ENCODE measurements at regions not wholly inside any gene's neighbourhood (a gene's known extent, or its start where the extent isn't known, plus 50 kb on each side); places are given as distances from the start of the nearest gene placed in this dataset.

- TF ChIP-seq, protein P1, sequence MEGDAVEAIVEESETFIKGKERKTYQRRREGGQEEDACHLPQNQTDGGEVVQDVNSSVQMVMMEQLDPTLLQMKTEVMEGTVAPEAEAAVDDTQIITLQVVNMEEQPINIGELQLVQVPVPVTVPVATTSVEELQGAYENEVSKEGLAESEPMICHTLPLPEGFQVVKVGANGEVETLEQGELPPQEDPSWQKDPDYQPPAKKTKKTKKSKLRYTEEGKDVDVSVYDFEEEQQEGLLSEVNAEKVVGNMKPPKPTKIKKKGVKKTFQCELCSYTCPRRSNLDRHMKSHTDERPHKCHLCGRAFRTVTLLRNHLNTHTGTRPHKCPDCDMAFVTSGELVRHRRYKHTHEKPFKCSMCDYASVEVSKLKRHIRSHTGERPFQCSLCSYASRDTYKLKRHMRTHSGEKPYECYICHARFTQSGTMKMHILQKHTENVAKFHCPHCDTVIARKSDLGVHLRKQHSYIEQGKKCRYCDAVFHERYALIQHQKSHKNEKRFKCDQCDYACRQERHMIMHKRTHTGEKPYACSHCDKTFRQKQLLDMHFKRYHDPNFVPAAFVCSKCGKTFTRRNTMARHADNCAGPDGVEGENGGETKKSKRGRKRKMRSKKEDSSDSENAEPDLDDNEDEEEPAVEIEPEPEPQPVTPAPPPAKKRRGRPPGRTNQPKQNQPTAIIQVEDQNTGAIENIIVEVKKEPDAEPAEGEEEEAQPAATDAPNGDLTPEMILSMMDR (IDR thresholded peaks at IDR 0.05), result no peak
- H3K9me3 Mint-ChIP-seq, result peaks cover 3% of the 10 kb centered on the region
- no peak overlapping the region for H3K27ac Mint-ChIP-seq
- H3K4me3 Mint-ChIP-seq, result no peak overlapping the region
- CTCF ChIA-PET, result no interaction called here
- intact Hi-C loops (cut with micrococcal nuclease), result no loop called here
- H3K36me3 Mint-ChIP-seq (ENCODE audit: low read depth), result no peaks in the 10 kb centered on the region
- POLR2A ChIA-PET, result no interaction called here
- H3K27me3 Mint-ChIP-seq, result no peaks in the 10 kb centered on the region
- DNase-seq, result no peak
- no peaks in the 10 kb centered on the region for H3K4me1 Mint-ChIP-seq (ENCODE audit: low read depth)
- ATAC-seq, result no peak
Observed at GRCh38 chr6:6998194-6998569, 109.6 kb upstream of the RREB1 start.

DNA sequence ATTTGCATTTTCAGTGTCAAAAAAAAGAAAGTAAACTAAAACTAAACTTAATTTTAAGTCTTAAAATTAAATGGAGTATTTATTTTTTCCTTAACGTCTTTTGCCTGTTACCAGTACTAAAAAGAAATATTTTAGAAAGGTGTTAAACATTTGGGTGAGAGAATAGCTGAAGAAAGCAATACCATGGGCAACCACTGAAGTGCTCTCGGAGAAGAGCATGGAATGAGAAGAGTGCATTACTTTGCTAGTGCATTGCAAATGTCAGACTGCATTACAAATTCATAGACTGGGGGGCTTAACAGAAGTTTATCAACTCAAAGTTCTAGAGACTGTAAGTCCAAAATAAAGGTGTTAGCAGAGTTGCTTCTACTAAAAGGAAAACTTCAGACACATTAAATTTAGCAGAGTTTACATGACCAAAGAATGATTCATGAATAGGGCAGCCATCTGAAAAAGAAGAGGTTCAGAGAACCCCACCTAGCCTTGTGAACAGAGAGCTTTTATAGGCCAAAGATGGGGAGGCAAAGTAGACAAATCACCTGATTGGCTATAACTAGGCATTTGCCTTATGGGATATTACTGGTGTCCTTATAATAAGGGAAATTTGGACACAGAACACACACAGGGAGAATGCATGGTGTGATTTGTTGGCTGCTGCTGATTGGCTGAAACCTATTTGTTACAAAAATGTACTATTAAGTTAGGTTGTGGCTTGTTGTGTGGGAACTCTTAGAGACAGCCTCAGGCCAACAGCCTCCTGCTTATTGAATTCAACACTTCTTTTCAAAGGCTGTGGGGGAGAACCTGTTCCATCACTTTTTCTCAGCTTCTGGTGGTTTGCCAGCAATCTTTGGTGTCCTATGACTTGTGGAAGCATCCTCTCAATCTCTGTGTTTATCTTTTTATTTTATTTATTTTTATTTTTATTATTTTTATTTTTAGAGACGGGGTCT is 106.7 kb upstream of the RREB1 start:
- peaks cover 3% of the 10 kb centered on the region for H3K9me3 Mint-ChIP-seq
- peaks cover 6% of the 10 kb centered on the region for H3K27me3 Mint-ChIP-seq
- no peak overlapping the region for H3K27ac Mint-ChIP-seq
- intact Hi-C loops (cut with micrococcal nuclease), result no loop called here
- no peaks in the 10 kb centered on the region for H3K36me3 Mint-ChIP-seq (ENCODE audit: low read depth)
- H3K4me1 Mint-ChIP-seq (ENCODE audit: low read depth), result peaks cover 5% of the 10 kb centered on the region
- POLR2A ChIA-PET, result no interaction called here
- no peak overlapping the region for H3K4me3 Mint-ChIP-seq
- CTCF ChIA-PET, result no interaction called here
- no peak for ATAC-seq
- TF ChIP-seq, protein P1 (IDR thresholded peaks at IDR 0.05), result no peak
- DNase-seq, result no peak

DNA sequence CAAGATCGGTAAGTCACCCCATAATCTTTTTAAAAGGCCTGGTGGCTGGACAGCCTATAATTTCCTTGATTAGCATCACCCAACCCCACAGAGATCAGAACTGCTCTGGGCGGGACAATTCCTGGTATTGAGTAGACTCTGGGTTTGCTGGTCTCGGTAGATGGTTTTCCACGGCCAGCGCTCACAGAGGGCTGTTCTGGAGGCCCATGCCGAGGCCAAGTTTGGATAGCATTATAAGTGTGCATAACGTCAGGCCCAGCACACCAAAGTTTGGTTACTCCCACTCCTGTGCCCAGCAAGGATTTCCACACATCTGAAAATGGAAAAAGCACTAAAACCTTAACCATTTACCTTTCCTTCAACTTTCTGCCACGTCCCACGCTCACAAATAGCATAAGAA is 104.7 kb upstream of the RREB1 start:
- Mint-ChIP-seq H3K36me3 (ENCODE audit: low read depth) (no peaks in the 10 kb centered on the region), H3K4me1 (ENCODE audit: low read depth) (peaks cover 15% of the 10 kb centered on the region), H3K27me3 (peaks cover 7% of the 10 kb centered on the region), H3K4me3 (no peak overlapping the region), H3K27ac (no peak overlapping the region), H3K9me3 (peaks cover 3% of the 10 kb centered on the region)
- TF ChIP-seq, protein P1 (IDR thresholded peaks at IDR 0.05), result no peak
- intact Hi-C loops (cut with micrococcal nuclease), result no loop called here
- CTCF ChIA-PET, result no interaction called here
- no peak for ATAC-seq
- no peak for DNase-seq
- POLR2A ChIA-PET, result no interaction called here

DNA sequence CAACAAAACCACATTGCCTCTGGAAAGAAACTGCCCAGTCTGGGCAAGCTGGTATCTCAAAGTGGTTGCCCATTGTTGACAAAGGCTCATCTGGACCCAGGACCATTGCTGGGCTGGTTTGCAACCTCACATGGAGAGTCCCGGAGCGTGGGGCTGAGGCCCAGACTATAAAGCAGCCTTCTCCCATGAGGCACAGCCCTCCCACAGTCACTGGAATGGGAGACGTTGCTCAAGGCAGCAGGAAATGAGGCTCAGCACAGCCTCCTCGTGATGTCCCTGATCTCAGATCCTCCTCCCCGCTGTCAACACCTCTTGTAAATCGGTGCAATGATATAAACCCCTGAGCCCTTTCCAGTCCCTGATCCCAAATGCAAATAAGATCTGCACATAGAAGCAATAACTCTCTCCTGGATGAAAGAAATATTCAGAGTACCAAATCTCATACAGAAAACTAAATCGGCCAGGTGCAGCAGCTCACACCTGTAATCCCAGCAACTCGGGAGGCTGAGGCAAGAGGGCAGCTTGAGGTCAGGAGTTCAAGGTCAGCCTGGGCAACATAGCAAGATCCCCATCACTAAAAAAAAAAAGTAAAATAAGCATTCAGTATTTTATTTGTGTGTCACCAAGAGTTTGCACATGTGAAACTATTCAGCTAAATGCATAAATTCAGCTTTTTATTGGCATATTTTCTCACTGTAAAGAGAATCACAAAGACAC is 103.0 kb upstream of the RREB1 start:
- intact Hi-C loops (cut with micrococcal nuclease), result no loop called here

More for the DNA sequence above, 103.0 kb upstream of the RREB1 start:
- peaks cover 3% of the 10 kb centered on the region for H3K9me3 Mint-ChIP-seq
- POLR2A ChIA-PET, result no interaction called here
- DNase-seq, result no peak
- TF ChIP-seq, protein P1 (IDR thresholded peaks at IDR 0.05), result no peak
- CTCF ChIA-PET, result no interaction called here
- no peak for ATAC-seq
- peaks cover 16% of the 10 kb centered on the region for H3K4me1 Mint-ChIP-seq (ENCODE audit: low read depth)
- no peaks in the 10 kb centered on the region for H3K36me3 Mint-ChIP-seq (ENCODE audit: low read depth)
- H3K4me3 Mint-ChIP-seq, result no peak overlapping the region
- peaks cover 10% of the 10 kb centered on the region for H3K27me3 Mint-ChIP-seq
- no peak overlapping the region for H3K27ac Mint-ChIP-seq

Data from activated CD8-positive, alpha-beta T cell treated with anti-CD3 and anti-CD28 coated beads for 36 hours (primary cell).